Neural crest cell (in vitro differentiated cells): ENCODE measurements at regions not wholly inside any gene's neighbourhood (a gene's known extent, or its start where the extent isn't known, plus 50 kb on each side); places are given as distances from the start of the nearest gene placed in this dataset.

Source experiments
- DNase-seq: peaks from one replicate; pipeline ENCODE4 v3.0.0; 2021; ENCODE audit warnings: low read depth, mixed read lengths, low spot score
- H3K27ac Mint-ChIP-seq: one replicate; pipeline ENCODE4 v1.8.0; 2021; ENCODE audit warnings: mild to moderate bottlenecking, mixed read lengths; ENCODE audit not compliant: unreplicated experiment
- H3K27me3 Mint-ChIP-seq: 2 replicates; pipeline ENCODE4 v1.8.0; 2021; ENCODE audit warnings: low read depth, mild to moderate bottlenecking, mixed read lengths
- H3K36me3 Mint-ChIP-seq: 2 replicates; pipeline ENCODE4 v1.8.0; 2021; ENCODE audit warnings: low read depth, mild to moderate bottlenecking, mixed read lengths
- H3K4me1 Mint-ChIP-seq: 2 replicates; pipeline ENCODE4 v1.8.0; 2021; ENCODE audit warnings: mixed read lengths
- H3K4me3 Mint-ChIP-seq: one replicate; pipeline ENCODE4 v1.8.0; 2021; ENCODE audit warnings: mild to moderate bottlenecking, mixed read lengths
- H3K9me3 Mint-ChIP-seq: 2 replicates; pipeline ENCODE4 v1.8.0; 2021; ENCODE audit warnings: mixed read lengths
- TF ChIP-seq, protein P1 (sequence below): fragments of 200-600 bp; sonication (generic); conservative IDR thresholded peaks from 2 replicates; pipeline ENCODE4 v1.5.0; 2021; ENCODE audit warnings: antibody characterized with exemption, mild to moderate bottlenecking

DNA sequence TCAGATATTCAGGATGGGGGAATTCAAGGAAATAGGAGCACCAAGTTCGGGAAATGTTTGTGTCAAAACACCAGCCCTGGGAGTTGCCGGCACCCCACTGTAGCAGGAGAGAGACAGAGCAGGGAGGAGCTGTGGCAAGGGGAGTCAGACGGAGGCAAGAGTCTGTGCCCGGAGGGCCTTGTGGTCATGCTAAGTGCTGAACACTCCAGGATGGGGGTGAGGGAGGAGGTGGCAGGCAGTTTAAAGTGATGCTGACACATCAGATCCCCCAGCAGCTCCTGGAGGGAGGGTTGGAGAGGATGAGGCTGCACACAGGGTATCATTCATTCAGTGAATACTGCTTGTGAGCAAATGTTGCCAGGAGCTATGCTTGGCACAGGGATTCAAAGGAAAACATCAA is 150.3 kb upstream of the ETV3 start:
- Mint-ChIP-seq H3K9me3 (no peaks in the 10 kb centered on the region), H3K27ac (no peak overlapping the region), H3K4me3 (no peak overlapping the region), H3K27me3 (peaks cover 40% of the 10 kb centered on the region), H3K4me1 (no peaks in the 10 kb centered on the region), H3K36me3 (no peaks in the 10 kb centered on the region)
- TF ChIP-seq, protein P1, sequence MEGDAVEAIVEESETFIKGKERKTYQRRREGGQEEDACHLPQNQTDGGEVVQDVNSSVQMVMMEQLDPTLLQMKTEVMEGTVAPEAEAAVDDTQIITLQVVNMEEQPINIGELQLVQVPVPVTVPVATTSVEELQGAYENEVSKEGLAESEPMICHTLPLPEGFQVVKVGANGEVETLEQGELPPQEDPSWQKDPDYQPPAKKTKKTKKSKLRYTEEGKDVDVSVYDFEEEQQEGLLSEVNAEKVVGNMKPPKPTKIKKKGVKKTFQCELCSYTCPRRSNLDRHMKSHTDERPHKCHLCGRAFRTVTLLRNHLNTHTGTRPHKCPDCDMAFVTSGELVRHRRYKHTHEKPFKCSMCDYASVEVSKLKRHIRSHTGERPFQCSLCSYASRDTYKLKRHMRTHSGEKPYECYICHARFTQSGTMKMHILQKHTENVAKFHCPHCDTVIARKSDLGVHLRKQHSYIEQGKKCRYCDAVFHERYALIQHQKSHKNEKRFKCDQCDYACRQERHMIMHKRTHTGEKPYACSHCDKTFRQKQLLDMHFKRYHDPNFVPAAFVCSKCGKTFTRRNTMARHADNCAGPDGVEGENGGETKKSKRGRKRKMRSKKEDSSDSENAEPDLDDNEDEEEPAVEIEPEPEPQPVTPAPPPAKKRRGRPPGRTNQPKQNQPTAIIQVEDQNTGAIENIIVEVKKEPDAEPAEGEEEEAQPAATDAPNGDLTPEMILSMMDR = no peak
- no peak for DNase-seq

DNA sequence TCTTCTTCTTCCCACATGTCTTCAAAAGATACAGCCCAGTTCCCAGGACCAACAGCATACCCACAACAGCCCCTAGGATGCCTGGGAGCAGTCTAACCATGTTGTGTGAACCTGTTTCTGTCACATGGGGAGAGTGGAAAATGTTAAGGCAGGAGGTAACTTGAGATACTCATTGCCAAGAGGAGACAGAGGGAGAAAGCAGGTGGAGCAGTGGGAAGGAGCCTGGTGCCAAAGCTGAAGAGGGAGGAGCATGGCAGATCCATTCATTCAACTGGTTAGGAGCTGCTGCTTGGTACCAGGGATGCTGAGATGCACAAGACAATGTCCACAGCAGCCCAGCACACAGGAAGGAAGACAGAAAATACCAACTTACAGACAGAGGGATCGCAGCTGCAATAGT is 149.8 kb upstream of the ETV3 start:
- Mint-ChIP-seq H3K36me3 (no peaks in the 10 kb centered on the region), H3K9me3 (peaks cover 1% of the 10 kb centered on the region), H3K4me3 (no peak overlapping the region), H3K4me1 (no peaks in the 10 kb centered on the region), H3K27ac (no peak overlapping the region), H3K27me3 (peaks cover 43% of the 10 kb centered on the region)
- DNase-seq = no peak
- TF ChIP-seq, protein P1 = no peak

DNA sequence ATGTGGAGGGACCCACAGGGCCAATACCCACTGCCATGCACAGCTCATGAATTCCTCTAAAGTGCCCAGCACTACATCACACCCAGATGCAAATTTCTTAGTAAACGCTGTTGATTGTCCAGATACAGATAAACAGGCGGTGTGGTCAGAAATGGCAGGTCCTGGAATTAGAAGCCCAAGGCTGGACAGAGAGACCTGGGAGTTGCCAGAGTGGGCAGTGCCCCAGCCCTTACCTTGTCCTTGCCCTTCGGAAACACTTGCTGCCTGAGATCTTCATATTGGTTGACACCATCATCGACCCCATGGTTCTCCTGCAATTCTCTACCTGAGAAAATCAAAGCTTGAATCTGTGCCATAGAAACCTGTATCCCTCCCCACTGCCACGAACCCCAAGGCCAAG is 149.3 kb upstream of the ETV3 start:
- peaks cover 3% of the 10 kb centered on the region for H3K9me3 Mint-ChIP-seq
- no peaks in the 10 kb centered on the region for H3K4me1 Mint-ChIP-seq
- H3K27ac Mint-ChIP-seq = no peak overlapping the region
- H3K36me3 Mint-ChIP-seq = no peaks in the 10 kb centered on the region
- H3K4me3 Mint-ChIP-seq = no peak overlapping the region
- TF ChIP-seq, protein P1 = no peak
- DNase-seq = no peak
- peaks cover 48% of the 10 kb centered on the region for H3K27me3 Mint-ChIP-seq

GRCh38 chr1:157286646-157287420 is 148.6 kb upstream of the ETV3 start:
- no peak overlapping the region for H3K27ac Mint-ChIP-seq
- H3K9me3 Mint-ChIP-seq = peaks cover 3% of the 10 kb centered on the region
- no peaks in the 10 kb centered on the region for H3K4me1 Mint-ChIP-seq
- no peaks in the 10 kb centered on the region for H3K36me3 Mint-ChIP-seq
- DNase-seq = no peak
- H3K27me3 Mint-ChIP-seq = peaks cover 55% of the 10 kb centered on the region
- TF ChIP-seq, protein P1 = no peak
- H3K4me3 Mint-ChIP-seq = no peak overlapping the region

GRCh38 chr1:157286096-157286495 is 147.9 kb upstream of the ETV3 start:
- Mint-ChIP-seq H3K4me1 (no peaks in the 10 kb centered on the region), H3K36me3 (no peaks in the 10 kb centered on the region), H3K9me3 (peaks cover 3% of the 10 kb centered on the region), H3K27me3 (peaks cover 62% of the 10 kb centered on the region), H3K27ac (no peak overlapping the region), H3K4me3 (no peak overlapping the region)
- TF ChIP-seq, protein P1 = no peak
- no peak for DNase-seq
